ENCODE measurements at regions not wholly inside any gene's neighbourhood (a gene's known extent, or its start where the extent isn't known, plus 50 kb on each side); places are given as distances from the start of the nearest gene placed in this dataset.

GRCh38 chr20:4087923-4088322, 60.7 kb upstream of the SMOX start (continued):
- TF ChIP-seq ZNF462 (CRISPR knock-in tag; IDR thresholded peaks at IDR 0.05): no peak
- no peak for TF ChIP-seq ZNF114 (CRISPR knock-in tag; IDR thresholded peaks at IDR 0.05)
- TF ChIP-seq EZH2 (IDR thresholded peaks at IDR 0.05; ENCODE audit: low read depth, unreplicated experiment): no peak
- TF ChIP-seq, protein P1, sequence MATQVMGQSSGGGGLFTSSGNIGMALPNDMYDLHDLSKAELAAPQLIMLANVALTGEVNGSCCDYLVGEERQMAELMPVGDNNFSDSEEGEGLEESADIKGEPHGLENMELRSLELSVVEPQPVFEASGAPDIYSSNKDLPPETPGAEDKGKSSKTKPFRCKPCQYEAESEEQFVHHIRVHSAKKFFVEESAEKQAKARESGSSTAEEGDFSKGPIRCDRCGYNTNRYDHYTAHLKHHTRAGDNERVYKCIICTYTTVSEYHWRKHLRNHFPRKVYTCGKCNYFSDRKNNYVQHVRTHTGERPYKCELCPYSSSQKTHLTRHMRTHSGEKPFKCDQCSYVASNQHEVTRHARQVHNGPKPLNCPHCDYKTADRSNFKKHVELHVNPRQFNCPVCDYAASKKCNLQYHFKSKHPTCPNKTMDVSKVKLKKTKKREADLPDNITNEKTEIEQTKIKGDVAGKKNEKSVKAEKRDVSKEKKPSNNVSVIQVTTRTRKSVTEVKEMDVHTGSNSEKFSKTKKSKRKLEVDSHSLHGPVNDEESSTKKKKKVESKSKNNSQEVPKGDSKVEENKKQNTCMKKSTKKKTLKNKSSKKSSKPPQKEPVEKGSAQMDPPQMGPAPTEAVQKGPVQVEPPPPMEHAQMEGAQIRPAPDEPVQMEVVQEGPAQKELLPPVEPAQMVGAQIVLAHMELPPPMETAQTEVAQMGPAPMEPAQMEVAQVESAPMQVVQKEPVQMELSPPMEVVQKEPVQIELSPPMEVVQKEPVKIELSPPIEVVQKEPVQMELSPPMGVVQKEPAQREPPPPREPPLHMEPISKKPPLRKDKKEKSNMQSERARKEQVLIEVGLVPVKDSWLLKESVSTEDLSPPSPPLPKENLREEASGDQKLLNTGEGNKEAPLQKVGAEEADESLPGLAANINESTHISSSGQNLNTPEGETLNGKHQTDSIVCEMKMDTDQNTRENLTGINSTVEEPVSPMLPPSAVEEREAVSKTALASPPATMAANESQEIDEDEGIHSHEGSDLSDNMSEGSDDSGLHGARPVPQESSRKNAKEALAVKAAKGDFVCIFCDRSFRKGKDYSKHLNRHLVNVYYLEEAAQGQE (IDR thresholded peaks at IDR 0.05; ENCODE audit: unreplicated experiment): no peak
- no peak for TF ChIP-seq ETS1 (IDR thresholded peaks at IDR 0.05)
- no peak for TF ChIP-seq EZH2phosphoT487 (IDR thresholded peaks at IDR 0.05; ENCODE audit: unreplicated experiment)
- TF ChIP-seq POLR2AphosphoS5 (IDR thresholded peaks at IDR 0.05; ENCODE audit: low read depth): no peak
- no peak for TF ChIP-seq CREB1 (CRISPR knock-in tag; IDR thresholded peaks at IDR 0.05; ENCODE audit: low read depth)
- no peak for TF ChIP-seq ZNF331 (CRISPR knock-in tag; IDR thresholded peaks at IDR 0.05; ENCODE audit: low read depth)
- TF ChIP-seq STAT1 (IDR thresholded peaks at IDR 0.05; ENCODE audit: unreplicated experiment): no peak

Data from GM23338 (cell line).